HPDE6-E6E7 (cell line): ENCODE measurements at regions not wholly inside any gene's neighbourhood (a gene's known extent, or its start where the extent isn't known, plus 50 kb on each side); places are given as distances from the start of the nearest gene placed in this dataset.
"Not testable (repeated sequence)": the region's sequence is repeated elsewhere in the genome, so short reads cannot be mapped to it uniquely, and the experiment has no call there.

Experiments used
- DNase-seq: peaks from one replicate; pipeline ENCODE4 v3.0.0; 2011; ENCODE audit warnings: missing footprints; ENCODE audit errors: extremely low spot score

GRCh38 chr1:188723332-188724020 lies 1754.2 kb downstream of the BRINP3 start:
- DNase-seq: no peak

GRCh38 chr1:188729039-188729438 lies 1748.6 kb downstream of the BRINP3 start:
- no peak for DNase-seq

DNA sequence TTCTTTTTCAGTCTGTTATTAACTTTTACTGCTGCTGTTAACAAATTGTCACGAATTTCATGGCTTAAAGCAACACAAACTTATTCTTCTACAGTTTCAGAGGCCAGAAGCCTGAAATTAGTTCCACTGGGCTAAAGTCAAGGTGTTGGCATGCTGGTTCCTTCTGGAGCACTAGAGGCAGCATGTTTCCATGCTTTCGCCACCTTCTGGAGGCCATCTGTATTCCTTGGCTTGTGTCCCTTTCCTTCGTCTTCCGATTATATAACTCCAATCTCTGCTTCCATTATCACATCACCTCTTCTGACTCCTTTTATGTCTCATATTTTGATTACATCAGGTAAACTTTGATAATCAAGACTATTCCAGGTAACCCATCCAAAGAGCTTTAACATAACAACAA lies 1742.1 kb downstream of the BRINP3 start:
- no peak for DNase-seq

DNA sequence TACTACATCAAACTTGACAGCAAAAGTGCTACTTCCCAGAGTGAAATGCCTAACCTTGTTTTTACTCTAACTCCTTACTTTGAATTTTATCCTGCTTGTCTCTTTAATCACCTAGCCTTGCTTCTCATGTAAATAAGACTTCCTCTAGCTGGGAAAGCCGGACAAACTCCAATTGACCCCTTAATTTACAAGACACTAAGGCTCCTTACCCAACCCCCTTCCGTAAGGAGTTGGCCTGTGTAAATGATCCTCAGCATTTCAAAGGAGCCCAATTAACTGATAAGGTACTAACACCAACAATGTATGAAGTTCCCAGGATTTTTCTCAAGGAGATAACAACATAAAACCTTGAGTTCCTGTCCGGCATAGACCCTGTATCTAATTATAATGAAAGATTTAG lies 1728.4 kb downstream of the BRINP3 start:
- DNase-seq: not testable (repeated sequence)

DNA sequence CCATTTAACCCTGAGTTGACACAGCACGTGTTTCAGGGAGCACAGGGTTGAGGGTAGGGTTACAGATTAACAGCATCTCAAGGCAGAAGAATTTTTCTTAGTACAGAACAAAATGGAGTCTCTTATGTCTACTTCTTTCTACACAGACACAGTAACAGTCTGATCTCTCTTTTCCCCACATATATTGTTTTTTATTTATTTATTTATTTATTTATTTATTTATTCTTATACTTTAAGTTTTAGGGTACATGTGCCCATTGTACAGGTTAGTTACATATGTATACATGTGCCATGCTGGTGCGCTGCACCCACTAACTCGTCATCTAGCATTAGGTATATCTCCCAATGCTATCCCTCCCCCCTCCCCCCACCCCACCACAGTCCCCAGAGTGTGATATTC lies 1725.6 kb downstream of the BRINP3 start:
- not testable (repeated sequence) for DNase-seq

- DNase-seq: not testable (repeated sequence)
Observed at GRCh38 chr1:188757747-188758146, 1719.9 kb downstream of the BRINP3 start.

- DNase-seq: no peak
Observed at GRCh38 chr1:188761226-188761625, 1716.4 kb downstream of the BRINP3 start.

DNA sequence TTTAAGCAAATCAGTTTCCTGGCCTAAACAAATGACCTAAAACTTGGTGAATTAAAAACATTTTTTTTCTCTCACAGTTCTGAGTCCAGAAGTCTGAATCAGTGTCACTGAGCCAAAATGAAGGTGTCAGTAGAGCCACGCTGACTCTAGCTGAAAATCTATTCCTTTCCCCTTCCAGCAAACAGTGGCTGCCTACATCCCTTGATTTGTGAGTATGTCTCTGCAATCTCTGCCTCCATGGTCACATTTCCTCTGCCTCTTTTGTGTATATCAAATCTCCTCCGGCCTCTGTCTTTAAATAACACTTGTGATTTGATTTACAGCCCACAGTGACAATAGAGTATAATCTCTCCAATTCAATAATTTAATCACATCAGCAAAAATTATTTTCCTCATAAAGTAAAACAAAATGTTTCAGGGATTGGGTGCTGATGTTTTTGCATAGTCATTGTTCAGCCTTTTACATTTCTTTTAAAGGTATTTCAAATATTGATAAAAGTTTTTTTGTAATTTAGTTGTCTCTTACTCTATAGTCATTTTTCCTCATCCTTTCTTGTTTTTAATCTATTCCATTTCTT lies 1715.4 kb downstream of the BRINP3 start:
- DNase-seq: no peak

- DNase-seq: no peak
Observed at GRCh38 chr1:188763541-188763940, 1714.1 kb downstream of the BRINP3 start.

GRCh38 chr1:188769181-188769580 lies 1708.5 kb downstream of the BRINP3 start:
- DNase-seq: no peak

- no peak for DNase-seq
Observed at GRCh38 chr1:188769936-188770335, 1707.7 kb downstream of the BRINP3 start.

- no peak for DNase-seq
Observed at GRCh38 chr1:188778578-188778977, 1699.1 kb downstream of the BRINP3 start.

GRCh38 chr1:188782220-188782841 lies 1695.3 kb downstream of the BRINP3 start:
- peak; percentile 60 for DNase-seq

- DNase-seq: no peak
Observed at GRCh38 chr1:188794969-188795368, 1682.7 kb downstream of the BRINP3 start.

DNA sequence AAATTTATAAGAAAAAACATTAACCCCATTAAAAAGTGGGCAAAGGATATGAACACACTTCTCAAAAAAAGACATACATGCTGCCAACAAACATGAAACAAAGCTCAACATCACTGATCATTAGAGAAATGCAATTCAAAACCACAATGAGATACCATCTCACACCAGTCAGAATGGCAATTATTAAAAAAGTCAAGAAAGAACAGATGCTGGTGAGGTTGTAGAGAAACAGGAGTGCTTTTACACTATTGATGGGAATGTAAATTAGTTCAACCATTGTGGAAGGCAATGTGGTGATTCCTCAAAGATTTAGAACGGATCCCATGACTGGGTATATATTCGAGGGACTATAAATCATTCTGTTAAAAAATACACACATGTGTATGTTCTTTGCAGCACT lies 1665.5 kb downstream of the BRINP3 start:
- DNase-seq: not testable (repeated sequence)

- DNase-seq: not testable (repeated sequence)
Observed at GRCh38 chr1:188812836-188813573, 1664.7 kb downstream of the BRINP3 start.

DNA sequence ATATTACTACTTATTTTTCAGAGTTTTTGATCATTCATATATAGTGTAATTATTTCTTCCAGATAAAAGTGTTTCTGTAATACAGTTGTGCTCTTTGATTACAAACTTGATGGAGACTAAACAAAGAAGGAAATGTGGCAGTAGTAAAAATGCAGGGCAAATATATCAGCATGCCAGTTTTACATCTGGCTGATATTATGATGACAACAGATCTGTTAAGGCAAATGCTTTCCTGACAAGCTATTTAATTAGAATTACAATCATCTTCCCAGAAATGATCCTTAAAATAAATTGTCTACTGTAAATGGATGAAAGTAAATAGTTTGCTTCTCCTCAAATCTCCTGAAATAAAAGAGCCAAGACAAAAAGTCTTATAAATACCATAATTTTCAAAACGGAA lies 1659.8 kb downstream of the BRINP3 start:
- DNase-seq: no peak

- no peak for DNase-seq
Observed at GRCh38 chr1:188822248-188822647, 1655.4 kb downstream of the BRINP3 start.

DNA sequence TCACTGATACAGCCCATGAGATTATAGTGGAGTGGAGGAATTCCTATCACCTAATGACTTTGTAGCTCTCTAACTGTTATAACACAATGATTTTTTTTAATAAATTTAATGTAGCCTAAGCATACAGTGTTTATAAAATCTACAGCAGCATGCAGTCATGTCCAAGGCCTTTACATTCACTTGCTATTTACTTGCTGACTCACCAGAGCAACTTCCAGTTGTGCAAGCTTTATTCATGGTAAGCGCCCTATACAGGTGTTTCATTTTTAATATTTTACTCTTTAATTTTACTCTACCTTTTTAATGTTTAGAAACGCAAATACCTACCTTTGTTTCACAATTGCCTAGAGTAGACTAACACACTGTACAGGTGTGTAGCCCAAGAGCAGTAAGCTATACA lies 1652.2 kb downstream of the BRINP3 start:
- DNase-seq: no peak

GRCh38 chr1:188826800-188827199 lies 1650.9 kb downstream of the BRINP3 start:
- no peak for DNase-seq

DNA sequence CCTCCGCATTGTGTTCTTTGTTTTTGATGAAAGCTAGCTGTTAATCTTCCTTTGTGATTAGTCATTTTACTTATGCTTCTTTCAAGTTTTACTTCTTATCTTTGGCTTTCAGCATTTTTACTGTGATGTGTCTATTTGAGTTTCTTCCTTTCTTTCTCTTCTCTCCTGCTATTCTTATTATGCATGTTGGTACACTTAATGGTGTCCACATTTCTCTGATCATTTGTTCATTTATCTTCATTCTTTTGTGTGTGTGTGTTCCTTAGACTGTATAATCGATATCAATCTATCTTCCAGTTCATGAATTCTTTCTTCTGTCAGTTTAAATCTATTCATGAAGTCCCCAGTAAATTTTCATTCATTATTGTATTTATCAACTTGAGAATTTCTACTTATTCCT lies 1650.3 kb downstream of the BRINP3 start:
- DNase-seq: no peak

GRCh38 chr1:188841111-188841696 lies 1636.5 kb downstream of the BRINP3 start:
- not testable (repeated sequence) for DNase-seq
